Endothelial cell of umbilical vein (primary cell): ENCODE measurements at regions not wholly inside any gene's neighbourhood (a gene's known extent, or its start where the extent isn't known, plus 50 kb on each side); places are given as distances from the start of the nearest gene placed in this dataset.

Experiments used
- CTCF ChIP-seq, 2 donors: IDR thresholded peaks; 1 replicate in 1 of 2; 2 replicates in 1 of 2; pipeline ENCODE4 v1.5.1; 2011; ENCODE audit warnings: low read length in 2 of 2, mild to moderate bottlenecking in 2 of 2, moderate library complexity in 2 of 2, control low read depth in 1 of 2, inconsistent platforms in 1 of 2, low read depth in 1 of 2; ENCODE audit not compliant: insufficient read depth in 1 of 2; ENCODE audit errors: extremely low read depth in 1 of 2
- POLR2A ChIP-seq: IDR thresholded peaks from 2 replicates; pipeline ENCODE4 v1.6.1; 2012; ENCODE audit warnings: low read depth, mild to moderate bottlenecking, control low read depth, low read length

GRCh38 chr4:188918787-188919186, 779.5 kb downstream of the TRIML1 start:
- no peak for TF ChIP-seq POLR2A
- no peak for TF ChIP-seq CTCF (IDR thresholded peaks at IDR 0.05; ENCODE audit: extremely low read depth in 1 of 2, insufficient read depth in 1 of 2, low read depth in 1 of 2, low read length in 2 of 2)
